Stomach (tissue), 8 donors: ENCODE measurements at regions not wholly inside any gene's neighbourhood (a gene's known extent, or its start where the extent isn't known, plus 50 kb on each side); places are given as distances from the start of the nearest gene placed in this dataset.
"Not testable (repeated sequence)": the region's sequence is repeated elsewhere in the genome, so short reads cannot be mapped to it uniquely, and the experiment has no call there.

Source experiments
- DNase-seq, 2 donors: peaks; one replicate each; pipeline versions ENCODE4 v3.0.0 to v3.0.0-alpha.2; 2013 to 2019
- H3K27ac ChIP-seq, 5 donors: fragments of 200-600 bp in 4 of 5; sonication (generic) in 4 of 5; one replicate each; pipeline ENCODE4 v1.5.1; 2013 to 2019; ENCODE audit warnings: mild to moderate bottlenecking in 1 of 5, moderate library complexity in 1 of 5
- H3K27me3 ChIP-seq, 3 donors: fragments of 200-600 bp; sonication (generic); one replicate each; pipeline ENCODE4 v1.5.1; 2017 to 2019; ENCODE audit warnings: mixed run types in 1 of 3
- H3K36me3 ChIP-seq, 4 donors: fragments of 200-600 bp; sonication (generic); 1 replicate in 3 of 4; 2 replicates in 1 of 4; pipeline ENCODE4 v1.5.1; 2016 to 2019
- H3K4me1 ChIP-seq, 4 donors: fragments of 200-600 bp; sonication (generic); one replicate each; pipeline ENCODE4 v1.5.1; 2016 to 2019
- H3K4me3 ChIP-seq, 4 donors: fragments of 200-600 bp; sonication (generic) in 3 of 4; one replicate each; pipeline ENCODE4 v1.5.1; 2016 to 2019; ENCODE audit warnings: mild to moderate bottlenecking in 1 of 4
- H3K9me3 ChIP-seq, 4 donors: fragments of 200-600 bp; sonication (generic); one replicate each; pipeline ENCODE4 v1.5.1; 2016 to 2019
- CTCF ChIP-seq, 7 experiments: fragments of 450-650 bp in 4 of 7; fragments of 200-600 bp in 3 of 7; sonication (generic) in 3 of 7; IDR thresholded peaks; one replicate each; pipeline ENCODE4 v1.5.1; 2016 to 2019; ENCODE audit warnings: antibody characterized with exemption in 7 of 7, control low read depth in 2 of 7, mild to moderate bottlenecking in 1 of 7
- EP300 ChIP-seq: sonication (generic); formaldehyde crosslinking; IDR thresholded peaks from one replicate; pipeline ENCODE4 v1.6.1; 2017; ENCODE audit warnings: antibody characterized with exemption
- POLR2A ChIP-seq, 4 donors: fragments of 450-650 bp; IDR thresholded peaks; one replicate each; pipeline ENCODE4 v1.6.1; 2016; ENCODE audit warnings: antibody characterized with exemption in 4 of 4, control low read depth in 2 of 4, mild to moderate bottlenecking in 1 of 4, moderate library complexity in 1 of 4
- POLR2AphosphoS5 ChIP-seq, 3 donors: sonication (generic); formaldehyde crosslinking; IDR thresholded peaks; one replicate each; pipeline ENCODE4 v1.6.1; 2016; ENCODE audit warnings: antibody characterized with exemption in 3 of 3
- WGBS, 5 donors: extraction: QIAGEN DNeasy Blood & Tissue Kit in 3 of 5; methylation state at CpG; one replicate each; pipeline versions ENCODE4 v1.1.5 to v1.1.7; 2013 to 2018; 5-methylcytosine and 5-hydroxymethylcytosine counted together
- intact Hi-C: fragments of 100-400 bp; cut with DNase I; formaldehyde crosslinking; loops from one replicate; pipeline ENCODE4 v1.15.1; 2023; ENCODE audit warnings: low total_unique reads
- donor health status: healthy with polysubstance abuse.
- donor health status: Bipolar disorder and iron deficiency.
- donor health status: healthy.

DNA sequence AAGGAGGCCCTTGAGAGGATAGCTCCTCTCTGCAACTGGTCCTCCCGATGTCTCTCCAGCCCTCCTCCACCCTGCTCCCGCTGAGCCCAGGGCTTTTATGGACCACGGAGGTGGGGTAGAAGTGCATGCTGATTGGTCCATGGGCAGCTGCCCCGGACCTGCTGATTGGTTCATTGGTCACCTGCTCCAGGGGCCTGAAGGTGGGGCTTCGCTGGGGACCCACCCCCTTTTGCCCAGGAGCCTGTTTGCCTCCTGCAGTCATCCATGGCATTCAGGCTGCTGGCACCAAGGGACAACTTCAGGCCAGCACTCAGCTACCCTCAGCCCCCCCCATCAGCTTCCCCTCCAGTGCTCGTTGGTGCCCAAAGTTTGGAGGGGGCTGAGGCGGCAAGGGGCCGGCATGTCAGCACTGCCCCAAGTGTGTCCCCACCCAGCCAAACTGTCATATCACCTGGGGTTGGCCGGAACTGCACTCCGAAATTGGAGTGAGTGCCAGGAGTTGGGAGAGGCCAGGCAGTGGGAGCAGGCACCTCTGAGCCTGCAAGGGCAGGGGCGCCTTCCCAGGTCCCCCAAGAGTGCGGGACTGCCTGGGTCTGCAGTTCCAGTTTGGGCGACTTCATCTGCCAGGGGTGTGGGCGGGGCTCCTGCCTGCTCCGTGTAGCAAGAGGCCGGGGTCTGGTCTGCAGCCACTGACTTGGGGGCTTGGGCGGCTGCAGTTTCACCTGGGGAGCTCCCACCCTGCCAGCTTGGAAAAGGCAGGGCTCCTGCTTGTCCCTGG lies 288.9 kb downstream of the RDH14 start:
- H3K4me3 ChIP-seq: no peak overlapping the region
- no peak for TF ChIP-seq POLR2AphosphoS5 (IDR thresholded peaks at IDR 0.05)
- no peak for TF ChIP-seq EP300
- TF ChIP-seq POLR2A (IDR thresholded peaks at IDR 0.05): no peak
- TF ChIP-seq CTCF (IDR thresholded peaks at IDR 0.05): no peak
- DNase-seq: no peak
- WGBS, 5 donors: 86 to 93% (median 92%) methylated on average over 12 to 17 of the region's 17 CpGs
- intact Hi-C loops: no loop called here
- H3K9me3 ChIP-seq: no peaks in the 10 kb centered on the region
- no peaks in the 10 kb centered on the region for H3K27me3 ChIP-seq
- H3K27ac ChIP-seq: no peak overlapping the region
- H3K36me3 ChIP-seq: no peaks in the 10 kb centered on the region
- H3K4me1 ChIP-seq: no peaks in the 10 kb centered on the region

DNA sequence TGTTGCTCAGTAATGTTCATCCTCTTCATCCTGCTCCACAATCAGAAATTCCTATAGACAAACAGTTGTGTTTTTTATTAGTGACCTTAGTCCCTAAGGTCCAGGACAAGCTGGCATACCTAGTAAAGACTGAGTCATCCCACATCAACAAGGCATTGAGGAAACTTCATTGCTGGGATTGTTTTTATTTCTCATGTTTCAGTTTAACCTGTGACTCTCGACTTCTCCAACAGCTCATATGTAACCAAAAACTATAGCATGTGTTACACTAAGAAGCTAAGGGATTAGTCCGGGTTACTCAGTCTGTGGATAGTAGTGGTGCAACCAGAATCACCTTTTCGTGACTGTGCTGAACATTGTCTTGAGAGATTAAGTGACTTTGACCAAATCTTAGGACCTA lies 292.1 kb downstream of the RDH14 start:
- H3K4me1 ChIP-seq: no peaks in the 10 kb centered on the region
- no peaks in the 10 kb centered on the region for H3K36me3 ChIP-seq
- no peaks in the 10 kb centered on the region for H3K9me3 ChIP-seq
- no peak overlapping the region for H3K4me3 ChIP-seq
- TF ChIP-seq EP300 (no peak), POLR2A (IDR thresholded peaks at IDR 0.05) (no peak), POLR2AphosphoS5 (IDR thresholded peaks at IDR 0.05) (no peak), CTCF (IDR thresholded peaks at IDR 0.05) (no peak)
- intact Hi-C loops: no loop called here
- H3K27me3 ChIP-seq: no peaks in the 10 kb centered on the region
- no peak for DNase-seq
- 76 to 84% (median 81%) methylated on average over 3 of the region's 3 CpGs for WGBS, 5 donors
- H3K27ac ChIP-seq: no peak overlapping the region

GRCh38 chr2:18267501-18267900 lies 293.0 kb downstream of the RDH14 start:
- H3K4me1 ChIP-seq: no peaks in the 10 kb centered on the region
- H3K36me3 ChIP-seq: no peaks in the 10 kb centered on the region

DNA sequence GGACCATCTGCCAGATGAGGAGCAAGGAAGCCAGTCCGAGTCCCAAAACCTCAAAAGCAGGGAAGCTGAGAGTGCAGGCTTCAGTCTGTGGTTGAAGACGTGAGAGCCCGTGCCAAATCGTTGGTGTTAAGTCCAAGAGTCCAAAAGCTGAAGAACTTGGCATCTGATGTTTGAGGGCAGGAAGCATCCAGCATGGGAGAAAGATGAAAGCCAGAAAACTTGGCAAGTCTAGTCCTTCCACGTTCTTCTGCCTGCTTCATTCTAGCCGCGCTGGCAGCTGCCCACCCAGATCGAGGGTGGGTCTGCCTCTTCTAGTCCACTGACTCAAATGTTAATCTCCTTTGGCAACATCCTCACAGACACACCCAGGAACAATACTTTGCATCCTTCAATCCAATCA lies 293.8 kb downstream of the RDH14 start:
- H3K9me3 ChIP-seq, H3K27ac ChIP-seq, intact Hi-C loops, H3K4me1 ChIP-seq, DNase-seq, H3K36me3 ChIP-seq, H3K27me3 ChIP-seq, H3K4me3 ChIP-seq: not testable (repeated sequence)
- 56 to 83% (median 77%) methylated on average over 8 of the region's 8 CpGs for WGBS, 5 donors

More at GRCh38 chr2:18267501-18267900, 293.0 kb downstream of the RDH14 start:
- no peak for DNase-seq
- Histone ChIP-seq H3K4me3 (no peak overlapping the region), H3K9me3 (no peaks in the 10 kb centered on the region), H3K27me3 (no peaks in the 10 kb centered on the region), H3K27ac (no peak overlapping the region)
- intact Hi-C loops: no loop called here
- TF ChIP-seq POLR2AphosphoS5 (IDR thresholded peaks at IDR 0.05) (no peak), POLR2A (IDR thresholded peaks at IDR 0.05) (no peak), EP300 (no peak), CTCF (IDR thresholded peaks at IDR 0.05) (no peak)
- 79 to 94% (median 88%) methylated on average over 1 of the region's 1 CpG for WGBS, 5 donors
